CD4-positive, alpha-beta T cell (primary cell): ENCODE measurements at regions not wholly inside any gene's neighbourhood (a gene's known extent, or its start where the extent isn't known, plus 50 kb on each side); places are given as distances from the start of the nearest gene placed in this dataset.

Source experiments
- ATAC-seq: fragments of 200-7000 bp; cut with Tn5 transposase; one replicate; pipeline ENCODE4 v1.10.0; 2022; ENCODE audit warnings: mild to moderate bottlenecking; ENCODE audit not compliant: poor library complexity
- CTCF ChIA-PET: fragments of 350-600 bp; sonication (Branson Sonifier 250); formaldehyde crosslinking; loops from one replicate; lab custom pipeline; 2021; ENCODE audit warnings: antibody characterized with exemption, inconsistent platforms; lab: Charles Lee
- POLR2A ChIA-PET: fragments of 350-600 bp; sonication (Branson Sonifier 250); formaldehyde crosslinking; loops from one replicate; lab custom pipeline; 2021; ENCODE audit warnings: antibody characterized with exemption, inconsistent platforms; lab: Charles Lee
- DNase-seq, 14 experiments: peaks; one replicate each; pipeline ENCODE4 v3.0.0-alpha.2; 2013 to 2020; ENCODE audit warnings: mixed read lengths in 2 of 14
- H3K27ac ChIP-seq, 2 donors: one replicate each; pipeline versions ENCODE4 v1.5.1 to v1.7.0; 2013; ENCODE audit warnings: low read length in 2 of 2, low read depth in 1 of 2, mild to moderate bottlenecking in 1 of 2
- H3K27me3 ChIP-seq, 2 experiments: 1 replicate in 1 of 2; 2 replicates in 1 of 2; pipeline versions ENCODE4 v1.6.1 to v1.7.0; 2013; ENCODE audit warnings: low read length in 2 of 2, control low read depth in 1 of 2, mild to moderate bottlenecking in 1 of 2, moderate library complexity in 1 of 2; ENCODE audit not compliant: insufficient read depth in 2 of 2, control insufficient read depth in 1 of 2
- H3K36me3 ChIP-seq: one replicate; pipeline ENCODE4 v1.6.1; 2013; ENCODE audit warnings: low read length, control low read depth; ENCODE audit not compliant: insufficient read depth
- H3K4me1 ChIP-seq: one replicate; pipeline ENCODE4 v1.6.1; 2013; ENCODE audit warnings: low read length, control low read depth; ENCODE audit not compliant: insufficient read depth
- H3K4me3 ChIP-seq: one replicate; pipeline ENCODE4 v1.5.1; 2013; ENCODE audit warnings: mild to moderate bottlenecking, low read length, moderate library complexity
- H3K9me3 ChIP-seq, 2 experiments: 1 replicate in 1 of 2; 2 replicates in 1 of 2; pipeline versions ENCODE4 v1.6.1 to v1.7.0; 2013; ENCODE audit warnings: low read length in 2 of 2, mild to moderate bottlenecking in 2 of 2, control low read depth in 1 of 2, moderate library complexity in 1 of 2; ENCODE audit not compliant: control insufficient read depth in 1 of 2, insufficient read depth in 1 of 2
- H3K27ac Mint-ChIP-seq: one replicate; pipeline ENCODE4 v1.8.0; 2020; ENCODE audit warnings: mixed read lengths
- H3K27me3 Mint-ChIP-seq: one replicate; pipeline ENCODE4 v1.8.0; 2021; ENCODE audit warnings: mixed read lengths
- H3K36me3 Mint-ChIP-seq: one replicate; pipeline ENCODE4 v1.8.0; 2021; ENCODE audit warnings: low read depth, mixed read lengths
- H3K4me1 Mint-ChIP-seq: one replicate; pipeline ENCODE4 v1.8.0; 2021; ENCODE audit warnings: low read depth, mixed read lengths
- H3K4me3 Mint-ChIP-seq: one replicate; pipeline ENCODE4 v1.8.0; 2020; ENCODE audit warnings: mild to moderate bottlenecking, mixed read lengths
- H3K9me3 Mint-ChIP-seq: one replicate; pipeline ENCODE4 v1.8.0; 2020; ENCODE audit warnings: mixed read lengths
- intact Hi-C, 2 experiments: fragments of 100-400 bp; cut with DNase I in 1 of 2; cut with micrococcal nuclease in 1 of 2; formaldehyde crosslinking; loops; one replicate each; pipeline versions ENCODE4 v1.15.1 to v1.9.0; 2023 to 2025; cut with DNase I, micrococcal nuclease
- TF ChIP-seq, protein P1 (sequence below): fragments of 200-600 bp; IDR thresholded peaks from one replicate; pipeline ENCODE4 v1.8.0; 2022; ENCODE audit warnings: antibody characterized with exemption, mild to moderate bottlenecking

DNA sequence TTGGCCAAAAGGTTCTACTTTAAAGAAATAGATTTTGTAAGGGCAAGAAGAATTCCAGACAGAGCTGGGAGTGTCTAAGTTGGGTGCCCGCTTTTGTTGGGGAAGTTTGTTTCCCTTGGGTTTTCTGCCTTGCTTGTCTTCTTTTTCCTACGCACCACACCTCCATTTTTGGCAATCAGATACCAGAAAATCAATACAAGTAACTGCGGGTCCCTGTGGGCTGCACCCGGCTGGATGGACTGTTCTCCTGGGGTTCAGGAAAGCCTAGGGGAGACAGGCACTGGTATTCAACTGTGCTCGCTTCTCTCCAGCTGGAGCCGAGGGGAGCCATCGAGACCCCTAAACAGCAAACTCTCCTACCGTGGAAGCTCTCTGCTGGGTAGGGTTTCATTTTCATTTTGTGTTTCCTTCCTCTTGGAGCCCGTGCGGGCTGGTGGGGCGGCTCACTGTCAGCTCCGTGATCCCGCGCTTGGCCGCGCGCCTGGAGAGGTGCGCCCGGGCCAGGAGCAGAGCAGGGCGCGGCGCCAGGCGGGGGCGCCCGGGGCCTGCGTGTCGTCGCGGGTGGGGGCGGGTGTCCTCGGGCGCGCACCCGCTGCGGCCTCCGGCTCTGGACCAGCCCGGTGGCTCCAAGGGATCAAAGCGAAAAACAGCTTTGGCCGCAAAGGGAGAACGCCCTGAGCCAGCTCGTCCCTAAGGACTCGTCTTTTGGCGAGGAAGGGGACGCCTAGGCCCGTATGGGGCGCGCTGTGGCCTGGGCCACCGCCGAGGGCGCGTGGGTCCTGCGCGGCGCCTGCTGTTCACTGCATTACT lies 347.2 kb downstream of the ZNF536 start:
- Mint-ChIP-seq H3K27me3 (peaks cover 49% of the 10 kb centered on the region), H3K4me1 (peaks cover 3% of the 10 kb centered on the region), H3K4me3 (peak overlapping the region; percentile 6), H3K36me3 (no peaks in the 10 kb centered on the region), H3K9me3 (no peaks in the 10 kb centered on the region), H3K27ac (no peak overlapping the region)
- no peaks in the 10 kb centered on the region for H3K9me3 ChIP-seq
- peaks cover 3 to 5% of the 10 kb centered on the region in 2 experiments for H3K27me3 ChIP-seq
- peaks cover 4% of the 10 kb centered on the region for H3K4me1 ChIP-seq
- peak overlapping the region; percentile 33 for H3K4me3 ChIP-seq
- TF ChIP-seq, protein P1, sequence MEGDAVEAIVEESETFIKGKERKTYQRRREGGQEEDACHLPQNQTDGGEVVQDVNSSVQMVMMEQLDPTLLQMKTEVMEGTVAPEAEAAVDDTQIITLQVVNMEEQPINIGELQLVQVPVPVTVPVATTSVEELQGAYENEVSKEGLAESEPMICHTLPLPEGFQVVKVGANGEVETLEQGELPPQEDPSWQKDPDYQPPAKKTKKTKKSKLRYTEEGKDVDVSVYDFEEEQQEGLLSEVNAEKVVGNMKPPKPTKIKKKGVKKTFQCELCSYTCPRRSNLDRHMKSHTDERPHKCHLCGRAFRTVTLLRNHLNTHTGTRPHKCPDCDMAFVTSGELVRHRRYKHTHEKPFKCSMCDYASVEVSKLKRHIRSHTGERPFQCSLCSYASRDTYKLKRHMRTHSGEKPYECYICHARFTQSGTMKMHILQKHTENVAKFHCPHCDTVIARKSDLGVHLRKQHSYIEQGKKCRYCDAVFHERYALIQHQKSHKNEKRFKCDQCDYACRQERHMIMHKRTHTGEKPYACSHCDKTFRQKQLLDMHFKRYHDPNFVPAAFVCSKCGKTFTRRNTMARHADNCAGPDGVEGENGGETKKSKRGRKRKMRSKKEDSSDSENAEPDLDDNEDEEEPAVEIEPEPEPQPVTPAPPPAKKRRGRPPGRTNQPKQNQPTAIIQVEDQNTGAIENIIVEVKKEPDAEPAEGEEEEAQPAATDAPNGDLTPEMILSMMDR: no peak
- H3K36me3 ChIP-seq: no peaks in the 10 kb centered on the region
- DNase-seq (peak in 1 of 14 experiments; percentile 4), ATAC-seq (no peak)
- no peak overlapping the region for H3K27ac ChIP-seq
- CTCF ChIA-PET: no interaction called here
- intact Hi-C loops: no loop called here
- POLR2A ChIA-PET: interaction anchor here (0.8 kb wide), 1 partner anchor 20 kb away, joined by 3 read pairs; no protein-coding TSS in a partner anchor

DNA sequence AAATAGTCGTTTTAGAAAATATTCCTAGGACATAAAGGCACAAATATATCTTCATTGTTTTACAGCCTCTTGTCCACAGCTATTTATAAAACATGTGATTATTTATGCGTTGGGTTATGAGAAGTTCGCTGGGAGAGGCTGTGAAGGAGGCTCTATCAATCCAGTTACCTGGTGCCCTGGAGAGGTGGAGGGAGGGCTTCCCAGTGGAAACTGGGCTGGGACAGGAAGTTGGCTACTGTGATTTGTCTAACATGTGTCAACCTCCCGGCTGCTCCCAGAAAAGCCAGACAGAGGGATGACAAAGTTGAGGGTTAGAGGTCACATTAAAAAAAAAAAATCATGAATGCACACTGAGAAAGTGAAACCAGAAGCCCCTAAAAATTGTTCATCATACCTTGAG lies 346.5 kb downstream of the ZNF536 start:
- Mint-ChIP-seq H3K4me1 (peaks cover 3% of the 10 kb centered on the region), H3K27me3 (peaks cover 49% of the 10 kb centered on the region), H3K27ac (no peak overlapping the region), H3K36me3 (no peaks in the 10 kb centered on the region), H3K4me3 (no peak overlapping the region), H3K9me3 (no peaks in the 10 kb centered on the region)
- DNase-seq (no peak), ATAC-seq (no peak)
- H3K4me3 ChIP-seq: no peak overlapping the region
- no peak overlapping the region for H3K27ac ChIP-seq
- intact Hi-C loops: no loop called here
- ChIA-PET CTCF (no interaction called here), POLR2A (no interaction called here)
- H3K27me3 ChIP-seq: peaks cover 3 to 7% of the 10 kb centered on the region in 2 experiments
- H3K4me1 ChIP-seq: peaks cover 4% of the 10 kb centered on the region
- no peaks in the 10 kb centered on the region for H3K9me3 ChIP-seq
- TF ChIP-seq, protein P1: no peak
- H3K36me3 ChIP-seq: no peaks in the 10 kb centered on the region

DNA sequence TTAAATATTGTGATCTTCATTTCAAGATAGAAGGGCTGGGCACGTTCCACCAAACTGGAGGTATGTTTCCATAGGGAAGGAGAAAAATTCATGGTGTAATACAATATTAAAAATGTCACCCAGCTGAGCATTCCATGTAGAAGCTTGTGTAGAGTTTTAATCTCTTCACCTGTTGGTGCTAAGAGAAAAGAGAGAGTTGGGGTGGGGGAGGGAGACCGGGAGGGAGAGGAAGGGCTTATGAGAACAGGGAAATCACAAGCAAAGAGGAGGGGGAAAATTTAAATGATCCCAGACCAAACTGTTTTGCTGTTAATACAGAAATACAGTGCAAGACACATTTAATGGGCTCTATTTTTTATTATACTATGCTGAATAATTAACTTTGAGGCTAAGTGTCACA lies 345.8 kb downstream of the ZNF536 start:
- Histone ChIP-seq H3K4me3 (no peak overlapping the region), H3K36me3 (no peaks in the 10 kb centered on the region), H3K27ac (no peak overlapping the region), H3K27me3 (peaks cover 3 to 8% of the 10 kb centered on the region in 2 experiments), H3K4me1 (peaks cover 4% of the 10 kb centered on the region), H3K9me3 (no peaks in the 10 kb centered on the region)
- ATAC-seq (no peak), DNase-seq (no peak)
- Mint-ChIP-seq H3K9me3 (no peaks in the 10 kb centered on the region), H3K4me3 (no peak overlapping the region), H3K27me3 (peaks cover 43% of the 10 kb centered on the region), H3K27ac (no peak overlapping the region), H3K4me1 (peaks cover 3% of the 10 kb centered on the region), H3K36me3 (no peaks in the 10 kb centered on the region)
- intact Hi-C loops: no loop called here
- ChIA-PET CTCF (no interaction called here), POLR2A (no interaction called here)
- TF ChIP-seq, protein P1: no peak
